ENCODE measurements at regions not wholly inside any gene's neighbourhood (a gene's known extent, or its start where the extent isn't known, plus 50 kb on each side); places are given as distances from the start of the nearest gene placed in this dataset.

GRCh38 chr10:83663918-83664317 is 475.4 kb upstream of the GHITM start:
- no peak for TF ChIP-seq CTCF (conservative IDR thresholded peaks at IDR 0.05)
- no peak for TF ChIP-seq EZH2 (IDR thresholded peaks at IDR 0.05; ENCODE audit: low read depth)
